B cell (primary cell): ENCODE measurements at regions not wholly inside any gene's neighbourhood (a gene's known extent, or its start where the extent isn't known, plus 50 kb on each side); places are given as distances from the start of the nearest gene placed in this dataset.
"Not testable (repeated sequence)": the region's sequence is repeated elsewhere in the genome, so short reads cannot be mapped to it uniquely, and the experiment has no call there.

Experiments
- CTCF ChIP-seq: fragments of 200-600 bp; IDR thresholded peaks from one replicate; pipeline ENCODE4 v1.8.0; 2022; ENCODE audit warnings: antibody characterized with exemption, mild to moderate bottlenecking
- EZH2 ChIP-seq: IDR thresholded peaks from 2 replicates; pipeline ENCODE4 v1.6.1; 2012; ENCODE audit warnings: borderline replicate concordance, low read depth, mild to moderate bottlenecking, moderate library complexity, low read length; ENCODE audit not compliant: insufficient read depth, poor library complexity, severe bottlenecking

GRCh38 chr6:168380166-168380955, 60.6 kb upstream of the SMOC2 start:
- not testable (repeated sequence) for TF ChIP-seq CTCF, EZH2
